AG08396 (cell line): ENCODE measurements at regions not wholly inside any gene's neighbourhood (a gene's known extent, or its start where the extent isn't known, plus 50 kb on each side); places are given as distances from the start of the nearest gene placed in this dataset.
A peak's percentile ranks its signal among the peaks of the same experiment; 100 is the strongest.
"Not testable (repeated sequence)": the region's sequence is repeated elsewhere in the genome, so short reads cannot be mapped to it uniquely, and the experiment has no call there.

ENCODE experiments used
- DNase-seq: peaks from one replicate; pipeline ENCODE4 v3.0.0; 2012; ENCODE audit warnings: low spot score, mixed read lengths

DNA sequence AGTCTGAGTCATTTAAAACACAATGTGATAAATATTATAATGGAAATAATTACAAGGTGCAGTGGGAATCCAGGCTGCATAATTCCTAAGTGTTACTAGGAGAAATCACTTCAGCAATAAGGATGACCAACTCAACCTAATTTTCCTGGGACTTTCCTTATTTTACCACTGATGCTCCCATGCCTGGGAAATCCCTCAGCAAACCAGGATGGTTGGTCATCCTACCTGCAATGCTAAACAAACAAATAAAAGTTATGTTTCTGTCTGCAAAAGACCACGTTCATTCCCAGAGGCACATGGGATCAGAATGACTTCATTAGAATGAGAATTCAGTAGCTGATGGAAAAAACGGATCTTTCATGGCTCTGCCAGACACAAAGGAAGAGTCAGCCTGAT is 130.8 kb upstream of the RAP1B start:
- no peak for DNase-seq

DNA sequence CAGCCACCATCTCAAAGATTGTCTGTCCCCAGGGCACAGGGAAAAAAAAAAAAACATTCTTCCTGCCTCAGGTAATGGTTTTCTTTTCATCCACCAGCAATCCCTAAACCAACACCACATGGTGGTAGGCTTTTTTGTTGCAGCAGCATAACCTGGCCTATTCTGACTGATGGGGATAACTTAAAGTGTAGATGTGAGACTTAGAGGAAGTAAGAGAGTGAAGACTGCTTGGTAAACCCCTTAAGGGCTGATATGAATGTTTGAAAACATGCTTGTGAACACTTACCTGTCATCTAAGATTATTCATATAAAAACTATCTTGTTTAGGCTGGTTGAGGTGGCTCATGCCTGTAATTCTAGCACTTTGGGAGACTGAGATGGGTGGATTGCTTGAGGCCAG is 130.2 kb upstream of the RAP1B start:
- DNase-seq: no peak

DNA sequence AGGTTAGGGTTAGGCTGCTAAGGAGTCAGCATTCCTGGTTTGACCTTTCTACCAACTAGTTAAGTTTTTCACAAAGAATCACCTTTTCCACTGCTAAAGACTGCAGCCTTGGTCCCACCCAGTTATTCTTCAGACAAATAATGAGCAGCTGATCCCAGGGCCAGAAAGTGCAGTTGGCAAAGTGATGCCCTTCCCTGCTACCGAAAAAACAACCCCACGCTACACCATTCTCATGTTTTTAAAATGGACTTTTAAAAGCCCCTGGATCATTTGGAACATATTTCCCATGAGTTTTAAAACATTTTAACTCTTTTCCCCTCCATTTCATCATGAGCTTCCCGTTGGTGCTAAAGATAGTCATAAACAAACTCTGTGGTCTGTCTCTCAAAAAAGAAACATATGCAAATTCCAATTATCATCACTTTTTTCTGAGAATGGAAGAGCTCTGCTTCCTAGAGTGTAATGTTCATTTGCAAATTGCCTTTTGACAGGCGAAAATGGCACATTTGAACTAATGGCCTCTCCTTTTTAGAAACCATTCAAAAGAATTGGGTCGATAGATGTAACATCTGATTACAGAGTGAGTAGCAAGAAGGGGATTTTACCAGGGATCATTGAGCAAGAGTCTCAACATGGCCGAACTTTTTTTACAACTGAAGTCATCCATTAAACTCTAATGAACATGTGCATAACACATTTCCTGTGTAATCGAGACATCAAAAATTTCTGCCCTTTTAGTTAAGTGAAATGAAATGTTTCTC is 129.3 kb upstream of the RAP1B start:
- no peak for DNase-seq

DNA sequence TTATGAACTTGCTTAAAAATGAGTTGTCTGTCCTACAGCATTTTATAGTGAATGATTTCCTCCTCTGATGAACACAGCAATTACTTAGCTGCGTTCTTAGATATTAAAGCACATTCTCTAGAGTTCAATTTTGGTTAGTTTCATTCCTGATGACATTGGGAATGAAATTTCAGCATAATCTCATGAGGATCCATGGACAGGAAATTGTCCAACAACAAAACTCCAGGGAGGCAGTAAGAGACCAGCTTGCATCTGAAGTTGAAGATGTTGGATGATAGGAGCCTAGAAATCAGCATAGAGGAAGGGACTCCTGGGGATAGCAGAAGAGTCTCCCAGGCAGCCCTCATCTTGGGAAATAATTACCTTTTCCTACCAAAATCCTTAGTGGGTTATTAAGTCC is 128.7 kb upstream of the RAP1B start:
- DNase-seq: no peak

DNA sequence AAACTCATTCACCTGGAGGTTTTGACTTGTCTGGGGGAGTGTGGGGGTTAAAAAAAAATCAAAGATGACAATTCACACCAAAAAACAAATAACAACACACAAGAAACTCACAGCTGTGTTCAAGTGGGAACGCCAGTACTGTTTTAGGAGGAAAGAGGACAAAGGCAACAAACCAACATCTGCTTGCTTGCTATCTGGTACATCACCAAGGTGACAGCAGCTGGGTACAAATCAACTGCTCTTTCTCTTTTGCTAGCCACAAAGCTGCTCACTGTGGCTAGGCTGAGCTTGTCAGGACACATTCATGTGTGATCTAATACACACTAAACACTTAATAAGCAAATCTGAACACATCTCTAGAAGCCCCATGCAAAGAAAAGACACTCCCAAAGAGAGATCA is 128.0 kb upstream of the RAP1B start:
- DNase-seq: no peak

DNA sequence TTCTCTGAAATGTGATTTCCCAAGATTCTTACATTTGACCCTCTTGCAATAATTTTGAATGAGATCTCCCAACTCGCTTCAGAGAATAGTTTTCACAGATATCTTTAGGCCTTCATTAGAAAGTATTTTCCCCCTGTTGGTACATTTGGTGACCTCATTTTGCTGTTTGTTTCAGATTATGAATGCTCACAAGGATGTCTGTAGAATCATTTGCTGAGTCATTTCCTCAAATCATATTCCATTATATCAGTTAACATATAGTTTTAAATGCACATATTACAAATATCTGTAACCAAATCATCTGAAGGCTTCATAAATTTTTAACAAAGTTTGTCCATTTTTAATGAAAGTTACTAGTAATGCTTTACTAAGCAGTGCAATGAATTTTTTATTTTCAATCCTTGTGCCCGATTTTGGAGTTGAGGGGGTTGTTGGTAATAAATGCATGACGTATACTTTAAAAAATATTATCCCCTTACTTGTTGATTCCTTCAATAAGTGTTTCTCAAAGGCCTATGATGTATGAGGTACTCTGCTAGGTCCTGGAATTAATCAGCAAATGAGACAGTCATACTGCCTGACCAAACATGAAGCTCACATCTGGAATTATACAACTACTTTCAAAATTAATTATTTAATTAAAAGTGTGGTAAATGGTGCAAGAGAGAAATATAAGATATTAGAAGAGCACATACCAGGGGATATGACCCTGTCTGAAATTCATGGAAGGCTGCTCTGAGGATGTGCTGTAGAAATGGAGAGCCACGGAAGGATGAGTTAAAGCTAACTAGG is 126.9 kb upstream of the RAP1B start:
- no peak for DNase-seq

DNA sequence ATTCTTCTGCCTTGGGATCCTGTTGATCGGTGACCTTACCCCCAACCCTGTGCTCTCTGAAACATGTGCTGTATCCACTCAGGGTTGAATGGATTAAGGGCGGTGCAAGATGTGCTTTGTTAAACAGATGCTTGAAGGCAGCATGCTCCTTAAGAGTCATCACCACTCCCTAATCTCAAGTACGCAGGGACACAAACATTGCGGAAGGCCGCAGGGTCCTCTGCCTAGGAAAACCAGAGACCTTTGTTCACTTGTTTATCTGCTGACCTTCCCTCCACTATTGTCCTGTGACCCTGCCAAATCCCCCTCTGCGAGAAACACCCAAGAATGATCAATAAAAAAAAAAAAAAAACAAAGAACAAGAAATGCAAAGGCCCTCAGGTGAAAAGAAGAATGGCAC is 126.1 kb upstream of the RAP1B start:
- DNase-seq: not testable (repeated sequence)

DNA sequence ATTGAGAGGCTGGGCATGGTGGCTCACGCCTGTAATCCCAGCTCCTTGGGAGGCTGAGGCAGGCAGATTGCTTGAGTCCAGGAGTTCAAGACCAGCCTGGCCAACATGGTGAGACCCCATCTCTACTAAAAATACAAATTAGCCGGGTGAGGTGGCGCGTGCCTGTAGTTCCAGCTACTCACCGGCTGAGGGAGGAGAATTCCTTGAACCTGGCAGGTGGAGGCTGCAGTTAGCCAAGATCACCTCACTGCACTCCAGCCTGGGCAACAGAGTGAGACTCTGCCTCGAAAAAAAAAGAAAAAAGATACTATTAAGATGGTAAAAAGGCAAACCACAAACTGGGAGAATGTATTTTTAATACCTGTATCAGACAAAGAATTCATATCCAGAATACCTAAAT is 124.2 kb upstream of the RAP1B start:
- not testable (repeated sequence) for DNase-seq

DNA sequence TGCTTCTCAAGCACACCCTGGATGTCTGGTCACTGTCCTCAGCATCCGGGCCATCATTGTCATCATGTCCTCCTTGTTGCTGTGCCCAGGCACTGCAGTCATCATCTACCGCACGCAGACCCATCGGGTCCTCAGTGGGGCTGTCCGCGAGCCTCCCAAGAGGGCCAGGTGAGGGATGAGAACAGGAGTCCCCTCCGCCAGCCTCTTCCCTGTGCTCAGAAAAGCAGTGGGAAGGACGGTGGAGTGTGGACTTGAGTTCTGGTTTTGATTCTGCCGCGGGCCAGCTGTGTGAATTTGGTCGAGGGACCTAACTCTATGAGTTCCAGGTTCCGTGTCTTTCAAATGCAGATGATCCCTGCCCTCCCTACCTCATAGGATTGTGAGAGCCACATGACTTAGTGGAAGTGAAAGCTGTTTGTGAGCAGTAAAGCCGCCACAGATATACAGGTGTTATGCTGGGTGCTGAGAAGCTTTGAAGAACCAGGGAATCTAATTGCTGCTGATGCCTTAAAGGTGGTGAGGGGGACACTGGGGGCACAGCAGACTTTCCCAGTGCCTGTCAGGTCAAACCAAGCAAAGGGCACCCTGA is 122.9 kb upstream of the RAP1B start:
- DNase-seq: no peak

DNA sequence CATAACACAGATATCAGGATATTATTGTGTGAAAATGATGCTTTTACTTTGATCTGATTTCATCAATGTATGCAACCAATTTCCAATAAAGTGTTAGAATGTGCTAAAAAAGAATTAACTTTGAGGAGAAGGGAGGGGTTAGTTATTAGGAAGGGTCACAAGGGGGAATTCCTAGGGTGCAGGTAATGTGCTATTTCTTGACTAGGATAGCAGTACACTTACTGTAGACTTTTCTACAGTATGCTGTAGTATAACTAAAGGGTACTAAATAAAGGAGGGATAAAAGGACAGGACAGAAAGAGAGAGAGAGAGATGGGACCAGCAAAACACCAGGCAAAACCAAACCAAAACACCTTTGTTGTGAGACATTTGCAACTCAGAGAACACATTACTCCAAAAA is 121.4 kb upstream of the RAP1B start:
- DNase-seq: no peak

DNA sequence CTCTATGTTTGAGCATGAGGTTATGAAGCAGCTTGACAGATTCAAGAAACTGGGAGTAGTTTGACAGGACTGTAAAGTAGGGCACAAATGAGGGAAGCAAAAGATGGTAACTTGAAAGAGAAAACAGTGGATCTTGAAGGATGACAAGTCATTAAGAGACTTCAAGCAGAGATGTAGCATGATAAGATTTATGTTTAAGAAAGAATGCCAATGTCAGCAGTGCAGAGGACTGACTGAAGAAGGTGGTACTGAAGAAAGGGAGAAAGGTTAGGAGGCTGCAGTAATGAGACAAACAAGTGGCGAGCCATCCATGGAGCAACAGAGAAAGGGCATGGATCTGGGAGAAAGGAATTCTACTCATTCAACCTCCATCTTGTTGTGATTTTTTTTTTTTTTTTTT is 120.2 kb upstream of the RAP1B start:
- no peak for DNase-seq

DNA sequence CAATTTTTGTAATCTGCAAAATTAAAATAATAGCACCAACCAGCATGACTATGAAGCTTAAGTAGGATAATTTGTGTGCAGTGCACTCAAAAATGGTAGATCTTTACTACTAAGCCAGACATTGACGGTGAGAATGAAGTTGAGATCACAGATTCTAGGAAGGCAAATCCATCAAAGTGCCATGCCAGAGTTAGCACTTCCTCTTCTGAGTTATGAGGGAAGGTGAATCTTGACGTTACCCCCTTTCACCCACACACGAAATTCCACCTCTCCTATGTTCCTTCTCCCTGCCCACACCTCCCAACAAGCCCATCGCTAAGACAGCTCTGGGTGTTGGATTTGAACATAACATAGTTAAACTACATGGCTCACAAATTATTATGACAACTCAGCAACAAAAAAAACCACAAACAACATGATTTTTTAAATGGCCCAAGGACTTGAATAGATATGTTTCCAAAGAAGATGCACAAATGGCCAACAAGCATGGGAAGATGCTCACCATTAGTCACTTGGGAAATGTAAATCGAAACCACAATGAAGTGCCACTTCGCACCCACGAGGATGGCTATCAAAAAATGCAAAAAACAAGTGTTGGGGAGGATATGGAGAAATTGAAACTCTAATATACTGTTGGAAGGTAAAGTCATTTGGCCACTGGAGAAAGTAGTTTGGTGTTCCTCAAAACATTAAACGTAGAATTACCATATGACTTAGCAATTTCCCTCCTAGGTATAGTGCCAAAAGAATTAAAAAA is 119.3 kb upstream of the RAP1B start:
- no peak for DNase-seq

DNA sequence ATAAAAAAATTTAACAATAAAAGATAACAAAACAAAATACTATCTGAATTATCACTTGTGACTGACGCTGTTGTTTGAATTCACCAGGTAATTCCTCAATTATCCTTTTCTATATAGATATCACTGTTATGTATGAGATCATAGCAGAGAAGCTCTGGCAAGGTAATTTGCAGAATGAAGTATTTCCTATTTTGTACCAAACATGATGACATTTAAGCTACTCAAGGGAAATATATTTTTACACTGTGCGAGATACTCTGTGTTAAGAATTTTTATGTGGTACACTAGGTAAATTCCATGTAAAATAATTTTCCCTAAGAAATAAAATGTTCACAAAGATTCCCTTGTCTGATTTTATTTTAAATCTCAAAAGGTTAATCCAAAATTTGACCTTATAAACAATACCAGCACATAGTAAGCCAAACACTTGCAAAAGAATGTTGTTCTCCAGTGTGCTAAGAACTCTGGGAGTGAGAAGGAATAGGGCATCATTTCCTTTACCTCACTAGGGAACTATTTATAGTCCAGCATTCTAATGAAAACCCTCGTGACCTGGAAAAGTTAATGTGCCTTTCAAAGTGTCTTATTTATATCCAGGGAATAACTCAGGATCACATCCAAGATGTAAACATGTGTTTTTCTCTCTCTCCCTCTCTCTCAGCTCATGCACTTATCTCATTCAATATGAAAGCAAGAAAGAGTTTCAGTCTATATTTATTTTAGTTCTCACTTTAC is 115.2 kb upstream of the RAP1B start:
- no peak for DNase-seq

DNA sequence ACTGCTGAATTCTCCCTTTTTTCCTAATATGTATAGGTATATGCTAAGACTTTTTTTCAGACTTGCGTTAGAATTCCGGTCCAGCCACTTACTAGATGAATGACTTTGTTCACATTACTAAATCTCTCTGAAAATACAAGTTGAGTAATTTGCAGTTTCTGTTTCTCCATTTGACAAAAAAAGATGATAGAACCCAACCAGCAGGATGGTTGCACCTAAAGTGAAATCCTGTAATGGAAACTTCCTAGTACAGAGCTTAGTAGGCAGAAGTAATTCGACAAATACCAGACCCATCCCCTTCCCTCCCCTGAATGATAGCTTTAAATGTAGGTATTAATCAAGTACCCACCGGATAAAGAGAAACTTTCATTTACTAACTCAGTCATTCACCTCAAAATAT is 113.6 kb upstream of the RAP1B start:
- no peak for DNase-seq

DNA sequence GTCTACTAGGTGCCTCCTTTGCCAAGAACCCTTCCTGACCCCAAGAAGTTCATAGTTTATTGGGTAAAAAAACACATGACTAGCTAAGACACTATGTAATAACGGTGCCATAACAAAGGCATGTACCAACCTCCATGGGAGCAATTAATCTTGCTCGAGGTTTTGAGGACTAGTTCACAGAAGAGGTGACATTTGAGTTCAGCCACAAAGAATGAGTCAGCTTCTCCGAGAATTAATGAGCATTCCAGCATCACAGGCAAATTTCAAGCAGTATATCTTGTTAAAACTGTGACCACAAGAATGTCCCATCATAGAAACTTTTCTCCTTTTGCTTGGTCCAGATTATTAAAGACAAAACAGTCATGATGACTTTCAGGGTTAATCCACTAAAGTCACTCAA is 113.0 kb upstream of the RAP1B start:
- DNase-seq: peak; percentile 27

DNA sequence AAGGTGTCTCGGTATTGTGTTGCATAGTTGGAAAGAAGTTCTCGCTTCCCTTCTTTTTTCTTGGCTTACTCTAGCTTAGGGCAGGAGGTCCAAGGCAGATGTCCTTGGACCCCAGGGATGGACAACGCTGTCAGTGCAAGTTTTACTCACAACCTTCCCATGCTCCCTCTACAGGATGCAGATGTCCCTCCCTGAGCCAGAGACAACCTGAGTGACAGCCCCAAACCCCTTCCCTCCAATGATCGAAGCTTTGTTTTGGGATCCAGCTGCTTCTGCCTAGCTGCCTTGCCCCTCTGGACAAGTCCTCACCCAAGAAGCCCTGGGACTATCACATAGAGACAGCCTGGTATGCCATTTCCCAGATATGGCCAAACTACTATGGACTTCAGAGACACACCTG is 112.0 kb upstream of the RAP1B start:
- DNase-seq: no peak

DNA sequence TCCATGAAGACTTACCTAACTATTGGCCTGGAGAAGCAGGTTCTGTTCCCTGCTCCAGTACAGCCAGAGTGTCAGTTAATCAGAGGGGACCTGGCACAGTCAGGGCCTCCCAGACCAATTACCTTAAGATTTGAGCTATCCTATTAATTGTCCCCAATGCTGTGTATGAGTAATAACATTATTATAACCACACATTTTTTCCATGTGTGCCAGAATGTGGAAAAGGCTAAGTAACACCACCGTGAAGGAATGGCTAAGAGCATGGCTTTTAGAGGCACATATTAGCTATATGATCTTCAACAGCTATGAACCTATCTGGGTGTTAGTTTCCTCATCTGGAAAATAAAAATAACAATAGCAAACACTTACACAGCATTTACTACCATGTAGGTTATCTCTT is 111.1 kb upstream of the RAP1B start:
- DNase-seq: no peak

DNA sequence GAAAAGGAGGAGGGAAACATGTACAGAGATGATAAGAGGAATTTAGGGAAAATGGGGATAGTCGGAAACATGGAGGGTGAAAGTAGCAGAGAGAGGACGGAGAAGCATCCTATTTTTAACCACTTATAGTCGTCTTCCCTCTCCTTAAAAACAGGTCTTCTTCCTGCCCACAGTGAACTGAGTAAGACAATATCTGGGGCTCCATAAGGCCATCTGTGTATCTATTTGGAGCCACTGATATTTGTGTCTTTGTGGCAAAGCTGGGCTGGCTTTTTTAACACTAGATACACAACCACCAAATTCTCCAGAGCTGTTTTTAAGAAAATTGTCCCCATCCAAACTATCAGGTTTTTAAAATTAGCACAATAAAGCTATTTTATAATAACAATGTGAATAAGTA is 109.5 kb upstream of the RAP1B start:
- DNase-seq: no peak

DNA sequence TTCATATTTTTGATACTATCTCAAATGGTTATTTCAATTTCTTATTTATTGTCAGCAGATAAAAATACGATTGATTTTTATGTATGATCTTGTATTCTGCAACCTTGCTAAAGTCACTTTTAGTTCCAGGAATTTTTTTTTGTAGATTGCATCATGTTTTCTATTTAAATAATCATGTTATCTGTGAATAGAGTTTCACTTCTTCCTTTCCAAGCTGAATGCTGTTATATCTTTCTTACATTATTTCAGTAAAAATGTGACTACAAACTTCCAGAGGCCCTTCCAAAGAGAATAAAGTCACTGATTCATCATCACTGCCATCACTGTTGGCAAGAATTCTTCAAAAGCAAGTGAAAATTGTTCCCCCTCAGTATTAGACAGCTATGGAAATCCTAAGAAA is 104.7 kb upstream of the RAP1B start:
- no peak for DNase-seq

DNA sequence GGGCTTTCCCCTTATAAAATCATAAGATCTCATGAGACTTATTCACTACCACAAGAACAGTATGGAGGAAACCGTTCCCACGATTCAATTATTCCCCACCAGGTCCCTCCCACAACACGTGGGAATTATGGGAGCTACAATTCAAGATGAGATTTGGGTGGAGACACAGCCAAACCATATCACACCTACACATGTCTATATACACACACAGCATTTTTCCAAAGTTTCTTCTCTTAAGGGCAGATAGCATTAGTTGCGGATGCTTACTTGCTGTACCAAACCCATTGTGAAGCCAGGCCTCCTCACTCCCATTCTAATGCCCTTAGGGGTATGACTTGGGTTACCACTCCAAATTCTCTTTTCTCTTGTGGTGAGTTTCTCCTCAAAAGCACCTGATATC is 104.1 kb upstream of the RAP1B start:
- DNase-seq: no peak

DNA sequence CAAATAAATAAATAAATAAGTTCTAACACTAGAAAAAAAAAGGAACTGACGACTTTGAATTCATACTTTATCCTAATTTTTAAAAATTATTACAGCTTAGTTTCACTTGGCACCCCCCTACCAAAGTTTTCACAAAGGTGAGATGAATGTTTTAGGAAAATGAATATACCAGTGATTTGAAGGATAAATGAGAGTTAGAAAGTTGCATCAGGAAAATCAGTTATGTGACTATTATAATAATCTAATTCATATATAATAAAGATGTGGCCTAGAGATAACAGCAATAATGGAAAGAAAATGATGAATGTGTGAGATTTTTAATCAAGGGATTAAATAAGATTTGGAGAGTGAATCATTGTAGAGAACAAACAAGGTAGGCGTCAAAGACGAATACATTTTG is 103.0 kb upstream of the RAP1B start:
- no peak for DNase-seq

DNA sequence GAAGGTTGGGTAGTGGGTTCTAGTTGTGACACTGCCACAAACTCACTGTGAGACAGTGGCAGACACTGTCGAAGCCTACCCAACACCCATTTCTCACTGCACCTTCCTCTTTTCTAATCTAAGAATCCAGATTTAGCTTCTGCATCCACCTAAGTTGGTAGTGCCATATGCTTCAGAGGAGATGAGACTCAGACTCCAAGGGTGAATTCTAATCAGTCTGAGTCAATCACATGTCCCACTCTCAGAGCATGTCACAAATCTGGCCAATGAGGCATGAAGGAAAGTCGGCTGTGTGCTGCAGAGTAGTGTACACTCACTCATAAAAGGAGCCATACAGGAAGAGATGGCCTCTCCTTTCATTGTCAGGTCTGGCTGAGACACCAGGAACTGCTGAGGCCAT is 102.1 kb upstream of the RAP1B start:
- DNase-seq: no peak
